HCT116 (cell line): ENCODE measurements at regions not wholly inside any gene's neighbourhood (a gene's known extent, or its start where the extent isn't known, plus 50 kb on each side); places are given as distances from the start of the nearest gene placed in this dataset.

Source experiments
- CTCF ChIP-seq, 3 experiments: fragments of 200-600 bp in 1 of 3; sonication (generic) in 1 of 3; IDR thresholded peaks in 2 of 3; conservative IDR thresholded peaks in 1 of 3; 2 replicates each; pipeline ENCODE4 v1.5.1; 2012 to 2017; ENCODE audit warnings: low read depth in 2 of 3, low read length in 2 of 3, antibody characterized with exemption in 1 of 3, borderline replicate concordance in 1 of 3, control low read depth in 1 of 3, mild to moderate bottlenecking in 1 of 3, mixed read lengths in 1 of 3, mixed run types in 1 of 3, moderate library complexity in 1 of 3; ENCODE audit not compliant: insufficient read depth in 1 of 3
- EZH2 ChIP-seq: fragments of 200-600 bp; sonication (generic); IDR thresholded peaks from 2 replicates; pipeline ENCODE4 v1.6.1; 2017; ENCODE audit warnings: antibody characterized with exemption, mixed run types
- EZH2phosphoT487 ChIP-seq: fragments of 200-600 bp; IDR thresholded peaks from 2 replicates; pipeline ENCODE4 v1.6.1; 2018; ENCODE audit warnings: antibody characterized with exemption, borderline replicate concordance
- POLR2A ChIP-seq: IDR thresholded peaks from 2 replicates; pipeline ENCODE4 v1.7.0; 2011; ENCODE audit warnings: borderline replicate concordance; ENCODE audit not compliant: insufficient read depth, insufficient read length; ENCODE audit errors: extremely low read depth
- POLR2AphosphoS5 ChIP-seq: IDR thresholded peaks from 2 replicates; pipeline ENCODE4 v1.6.1; 2011; ENCODE audit warnings: mild to moderate bottlenecking, low read depth, low read length, moderate library complexity
- RAD21 ChIP-seq: IDR thresholded peaks from 2 replicates; pipeline ENCODE4 v1.6.1; 2012; ENCODE audit warnings: low read depth, mild to moderate bottlenecking
- REST ChIP-seq: IDR thresholded peaks from 2 replicates; pipeline ENCODE4 v1.6.1; 2012; ENCODE audit warnings: low read depth
- SP1 ChIP-seq: IDR thresholded peaks from 2 replicates; pipeline ENCODE4 v1.6.1; 2012; ENCODE audit warnings: low read depth
- YY1 ChIP-seq: IDR thresholded peaks from 2 replicates; pipeline ENCODE4 v1.6.1; 2011; ENCODE audit warnings: low read length, low read depth, moderate library complexity, mild to moderate bottlenecking; ENCODE audit not compliant: insufficient replicate concordance; ENCODE audit errors: extremely low read depth

- TF ChIP-seq CTCF (IDR thresholded peaks at IDR 0.05 in 2 of 3, conservative IDR thresholded peaks at IDR 0.05 in 1 of 3; ENCODE audit: borderline replicate concordance in 1 of 3, insufficient read depth in 1 of 3, low read depth in 2 of 3, low read length in 2 of 3) (no peak), SP1 (no peak), POLR2A (no peak), EZH2 (no peak), EZH2phosphoT487 (no peak), POLR2AphosphoS5 (no peak), YY1 (no peak), RAD21 (no peak), REST (no peak)
Observed at GRCh38 chr15:95266451-95267061, 1035.2 kb downstream of the MCTP2 start.
